SK-N-SH (cell line): ENCODE measurements at regions not wholly inside any gene's neighbourhood (a gene's known extent, or its start where the extent isn't known, plus 50 kb on each side); places are given as distances from the start of the nearest gene placed in this dataset.
"Not testable (repeated sequence)": the region's sequence is repeated elsewhere in the genome, so short reads cannot be mapped to it uniquely, and the experiment has no call there.

Experiments used
- CTCF ChIA-PET: fragments of 300-600, 350-600 bp; formaldehyde crosslinking; extraction: SDS; loops from one replicate; lab custom pipeline; 2021; lab: Yijun Ruan, JAX
- POLR2A ChIA-PET: fragments of 350-600 bp; sonication (Branson Sonifier 250); formaldehyde crosslinking; extraction: SDS; loops from one replicate; lab custom pipeline; 2020; ENCODE audit warnings: antibody characterized with exemption, inconsistent platforms; lab: Yijun Ruan, JAX
- DNase-seq: peaks from one replicate; pipeline ENCODE4 v3.0.0; 2012
- H2AFZ ChIP-seq: fragments of 200-600 bp; sonication (generic); 2 replicates; pipeline ENCODE4 v1.8.1; 2016; ENCODE audit warnings: antibody characterized with exemption, mild to moderate bottlenecking, low read depth
- H3F3A ChIP-seq: fragments of 200-600 bp; sonication (generic); replicated peaks from 2 replicates; pipeline ENCODE3; 2016; ENCODE audit warnings: antibody characterized with exemption, mild to moderate bottlenecking; ENCODE audit not compliant: insufficient read depth
- H3K27ac ChIP-seq, 2 experiments: fragments of 200-500 bp in 1 of 2; fragments of 200-600 bp in 1 of 2; sonication (Bioruptor generic) in 1 of 2; sonication (generic), shearing (Covaris generic) in 1 of 2; 2 replicates each; pipeline versions ENCODE4 v1.5.1 to v1.6.1; 2014 to 2016; ENCODE audit warnings: low read depth in 2 of 2, inconsistent platforms in 1 of 2, low read length in 1 of 2, mild to moderate bottlenecking in 1 of 2, mixed read lengths in 1 of 2
- H3K27me3 ChIP-seq: fragments of 200-600 bp; sonication (generic), shearing (Covaris generic); 2 replicates; pipeline ENCODE4 v1.6.1; 2016; ENCODE audit warnings: mixed run types; ENCODE audit not compliant: insufficient read depth
- H3K36me3 ChIP-seq, 2 experiments: fragments of 200-500 bp in 1 of 2; fragments of 200-600 bp in 1 of 2; sonication (Bioruptor generic) in 1 of 2; sonication (generic) in 1 of 2; replicated peaks in 1 of 2; 2 replicates each; pipeline versions ENCODE3 to v1.5.1; 2014 to 2016; ENCODE audit warnings: low read length in 1 of 2, mild to moderate bottlenecking in 1 of 2; ENCODE audit not compliant: insufficient read depth in 2 of 2, control insufficient read depth in 1 of 2
- H3K4me1 ChIP-seq, 2 experiments: fragments of 200-500 bp in 1 of 2; fragments of 200-600 bp in 1 of 2; sonication (Bioruptor generic) in 1 of 2; sonication (generic), shearing (Covaris generic) in 1 of 2; 2 replicates each; pipeline versions ENCODE4 v1.5.1 to v1.6.1; 2014 to 2016; ENCODE audit warnings: low read depth in 1 of 2, low read length in 1 of 2, mixed run types in 1 of 2; ENCODE audit not compliant: insufficient read depth in 2 of 2, control insufficient read depth in 1 of 2
- H3K4me2 ChIP-seq: fragments of 200-600 bp; sonication (generic), shearing (Covaris generic); 2 replicates; pipeline ENCODE4 v1.6.1; 2017; ENCODE audit warnings: mixed run types
- H3K4me3 ChIP-seq, 2 experiments: fragments of 200-500 bp in 1 of 2; fragments of 200-600 bp in 1 of 2; sonication (Bioruptor generic) in 1 of 2; sonication (generic), shearing (Covaris generic) in 1 of 2; 2 replicates each; pipeline versions ENCODE4 v1.5.1 to v1.8.1; 2014 to 2016; ENCODE audit warnings: low read depth in 2 of 2, inconsistent platforms in 1 of 2, low read length in 1 of 2, mild to moderate bottlenecking in 1 of 2, mixed read lengths in 1 of 2, moderate library complexity in 1 of 2
- H3K79me2 ChIP-seq: fragments of 200-600 bp; sonication (generic); 2 replicates; pipeline ENCODE4 v1.8.1; 2017; ENCODE audit warnings: mild to moderate bottlenecking; ENCODE audit not compliant: insufficient read depth
- H3K9ac ChIP-seq: fragments of 200-600 bp; sonication (generic); 2 replicates; pipeline ENCODE4 v1.6.1; 2017; ENCODE audit warnings: mixed run types
- H3K9me2 ChIP-seq: fragments of 200-600 bp; sonication (generic); 2 replicates; pipeline ENCODE4 v1.6.1; 2017; ENCODE audit warnings: mixed run types
- H3K9me3 ChIP-seq: fragments of 200-600 bp; sonication (generic); 2 replicates; pipeline ENCODE4 v1.6.1; 2017; ENCODE audit warnings: mixed run types, mild to moderate bottlenecking, moderate library complexity
- H4K20me1 ChIP-seq: fragments of 200-600 bp; sonication (generic); 2 replicates; pipeline ENCODE4 v1.6.1; 2017; ENCODE audit warnings: mild to moderate bottlenecking, mixed run types; ENCODE audit not compliant: insufficient read depth
- GABPA ChIP-seq: IDR thresholded peaks from 2 replicates; pipeline ENCODE4 v1.4.0; 2012; ENCODE audit warnings: low read depth, mild to moderate bottlenecking
- MEF2A ChIP-seq: IDR thresholded peaks from 2 replicates; pipeline ENCODE4 v1.4.0; 2012; ENCODE audit warnings: low read depth, borderline replicate concordance
- RAD21 ChIP-seq: IDR thresholded peaks from 2 replicates; pipeline ENCODE4 v1.6.1; 2012; ENCODE audit warnings: mild to moderate bottlenecking, low read length
- RCOR1 ChIP-seq: fragments of 150-350 bp; IDR thresholded peaks from 2 replicates; pipeline ENCODE4 v1.6.1; 2017; ENCODE audit warnings: antibody characterized with exemption, low read length
- RFX5 ChIP-seq: IDR thresholded peaks from 2 replicates; pipeline ENCODE4 v1.6.1; 2012; ENCODE audit warnings: mild to moderate bottlenecking, improper control_type of control experiment, low read length
- TCF12 ChIP-seq: IDR thresholded peaks from 2 replicates; pipeline ENCODE4 v1.4.0; 2012
- YY1 ChIP-seq: IDR thresholded peaks from 2 replicates; pipeline ENCODE4 v1.4.0; 2012; ENCODE audit warnings: low read depth, mild to moderate bottlenecking
- WGBS: methylation state at CpG from one replicate; pipeline ENCODE4 v1.1.6; 2017; ENCODE audit warnings: low lambda C conversion rate; 5-methylcytosine and 5-hydroxymethylcytosine counted together

DNA sequence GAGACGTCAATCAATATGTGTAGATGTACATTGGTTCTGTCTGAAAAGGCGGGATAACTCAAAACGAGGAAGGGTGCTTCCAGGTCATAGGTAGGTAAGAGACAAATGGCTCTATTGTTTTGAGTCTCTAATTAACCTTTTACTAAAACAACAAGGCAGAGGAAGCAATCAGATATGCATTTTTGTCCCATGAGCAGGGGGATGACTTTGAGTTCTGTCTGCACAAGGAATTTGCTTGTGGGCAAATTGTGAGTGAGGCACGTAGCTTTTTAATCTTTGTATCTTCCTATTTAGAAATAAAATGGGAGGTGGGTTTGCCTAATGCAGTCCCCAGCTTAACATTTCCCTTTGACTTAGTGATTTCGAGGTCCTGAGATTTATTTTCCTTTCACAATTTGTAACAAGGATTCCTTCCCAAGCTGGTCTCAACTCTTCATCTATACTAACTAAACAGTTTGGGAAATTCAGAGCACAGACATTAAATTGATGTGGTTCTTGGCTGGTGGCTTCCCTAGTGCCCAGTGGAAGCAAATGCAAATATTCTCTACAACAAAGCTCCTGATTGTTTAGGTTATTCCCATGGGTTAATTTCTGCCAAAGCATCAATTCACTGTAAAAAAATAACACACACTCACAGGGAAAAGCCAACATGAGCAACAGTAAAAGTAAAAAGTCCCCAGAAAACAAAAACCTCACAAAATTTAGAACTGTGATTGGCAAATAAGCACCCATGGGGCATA is 738.8 kb upstream of the SGO1 start:
- Histone ChIP-seq H4K20me1 (no peaks in the 10 kb centered on the region), H3K9me2 (no peaks in the 10 kb centered on the region), H3K27ac (no peak overlapping the region), H3K36me3 (no peaks in the 10 kb centered on the region), H3K27me3 (no peaks in the 10 kb centered on the region), H3K9ac (no peak overlapping the region), H3K4me1 (no peaks in the 10 kb centered on the region), H3K79me2 (no peaks in the 10 kb centered on the region), H3K4me2 (no peak overlapping the region), H2AFZ (no peak overlapping the region), H3F3A (no peaks in the 10 kb centered on the region), H3K4me3 (no peak overlapping the region), H3K9me3 (no peaks in the 10 kb centered on the region)
- ChIA-PET POLR2A (no interaction called here), CTCF (no interaction called here)
- DNase-seq: no peak
- WGBS: 39% methylated on average over 5 of the region's 5 CpGs
- TF ChIP-seq YY1 (no peak), GABPA (no peak), MEF2A (no peak), RFX5 (no peak)

- H3K36me3 ChIP-seq, H4K20me1 ChIP-seq, CTCF ChIA-PET, H3K9me3 ChIP-seq, H2AFZ ChIP-seq, H3K27me3 ChIP-seq, H3K4me3 ChIP-seq, H3K4me2 ChIP-seq, H3K79me2 ChIP-seq, POLR2A ChIA-PET, H3K27ac ChIP-seq, H3K4me1 ChIP-seq, DNase-seq, H3K9ac ChIP-seq, H3F3A ChIP-seq, H3K9me2 ChIP-seq: not testable (repeated sequence)
- WGBS: 63% methylated on average over 5 of the region's 5 CpGs
Measured at GRCh38 chr3:20921112-20921511, 735.1 kb upstream of the SGO1 start.

DNA sequence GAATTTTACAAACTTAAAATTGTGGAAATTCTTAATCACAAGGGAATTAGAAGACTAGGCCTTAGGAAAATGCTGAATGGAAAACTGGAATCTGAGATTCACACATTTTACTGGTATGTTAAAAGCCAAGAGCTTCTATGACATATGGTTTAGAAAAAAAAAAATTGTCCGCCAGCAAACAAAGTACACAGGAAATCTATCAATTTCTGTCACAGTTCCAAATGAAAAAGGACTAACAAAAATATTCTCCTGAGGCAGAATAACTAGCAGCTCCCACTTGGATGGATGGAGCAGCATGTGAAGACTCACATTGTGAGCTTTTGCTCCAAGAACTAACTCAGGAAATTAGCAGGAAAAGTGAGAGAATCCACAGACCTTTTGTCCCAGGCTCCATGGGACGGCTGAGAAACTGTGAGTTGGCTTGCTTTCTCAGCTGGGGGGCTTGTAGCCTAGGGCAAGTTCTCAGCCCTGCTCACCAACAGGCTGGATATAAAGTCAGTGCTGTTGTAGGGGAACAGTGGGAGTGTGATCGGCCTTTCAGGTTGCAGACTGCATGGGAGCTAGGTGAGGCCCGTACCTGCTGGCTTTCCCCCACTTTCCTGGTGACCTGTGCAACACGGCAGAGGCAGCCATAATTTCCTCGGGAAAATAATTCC is 731.1 kb upstream of the SGO1 start:
- Histone ChIP-seq H3K9me2 (no peaks in the 10 kb centered on the region), H3F3A (no peaks in the 10 kb centered on the region), H3K9me3 (no peaks in the 10 kb centered on the region), H3K27me3 (no peaks in the 10 kb centered on the region)
- POLR2A ChIA-PET: no interaction called here
- no peak for TF ChIP-seq TCF12
- no peak for TF ChIP-seq RAD21
- TF ChIP-seq RCOR1: no peak
- no peak for TF ChIP-seq GABPA
- no peak for TF ChIP-seq MEF2A
- TF ChIP-seq, all 33 proteins: peak for 0
- WGBS: 40% methylated on average over 6 of the region's 6 CpGs
- H4K20me1 ChIP-seq: no peaks in the 10 kb centered on the region
- CTCF ChIA-PET: interaction anchor here (0.9 kb wide), 1 partner anchor 108 kb away, joined by 3 read pairs; no protein-coding TSS in a partner anchor
- no peak overlapping the region for H3K27ac ChIP-seq
- H3K4me3 ChIP-seq: no peak overlapping the region
- peaks cover 0 to 10% of the 10 kb centered on the region in 2 experiments; a peak in 2 of 4 replicates for H3K4me1 ChIP-seq
- no peak for DNase-seq
- H3K4me2 ChIP-seq: no peak overlapping the region
- H3K36me3 ChIP-seq: no peaks in the 10 kb centered on the region
- no peaks in the 10 kb centered on the region for H3K79me2 ChIP-seq
- H2AFZ ChIP-seq: no peak overlapping the region
- no peak overlapping the region for H3K9ac ChIP-seq
